ENCODE measurements at regions not wholly inside any gene's neighbourhood (a gene's known extent, or its start where the extent isn't known, plus 50 kb on each side); places are given as distances from the start of the nearest gene placed in this dataset.

GRCh38 chr1:79059341-79059740 is 52.8 kb upstream of the ADGRL4 start:
- no peak for ATAC-seq (ENCODE audit: poor library complexity)
- H3K4me3 ChIP-seq (ENCODE audit: low read length): no peak overlapping the region
- CTCF ChIA-PET: no interaction called here
- H3K27me3 ChIP-seq (ENCODE audit: control insufficient read depth in 1 of 2, insufficient read depth in 2 of 2, low read length in 2 of 2): no peaks in the 10 kb centered on the region
- Mint-ChIP-seq H3K4me3 (no peak overlapping the region), H3K36me3 (ENCODE audit: low read depth) (no peaks in the 10 kb centered on the region), H3K27me3 (no peaks in the 10 kb centered on the region), H3K4me1 (ENCODE audit: low read depth) (no peaks in the 10 kb centered on the region), H3K27ac (no peak overlapping the region), H3K9me3 (peaks cover 11% of the 10 kb centered on the region)
- peaks cover 4 to 5% of the 10 kb centered on the region in 2 experiments for H3K9me3 ChIP-seq (ENCODE audit: control insufficient read depth in 1 of 2, insufficient read depth in 1 of 2, low read length in 2 of 2)
- POLR2A ChIA-PET: no interaction called here
- DNase-seq: no peak
- H3K36me3 ChIP-seq (ENCODE audit: insufficient read depth, low read length): no peaks in the 10 kb centered on the region
- intact Hi-C loops (cut with DNase I, micrococcal nuclease): no loop called here
- H3K27ac ChIP-seq (ENCODE audit: low read depth in 1 of 2, low read length in 2 of 2): no peak overlapping the region
- no peak for TF ChIP-seq CTCF (IDR thresholded peaks at IDR 0.05)
- no peaks in the 10 kb centered on the region for H3K4me1 ChIP-seq (ENCODE audit: insufficient read depth, low read length)
